GM12874 (cell line): ENCODE measurements at regions not wholly inside any gene's neighbourhood (a gene's known extent, or its start where the extent isn't known, plus 50 kb on each side); places are given as distances from the start of the nearest gene placed in this dataset.

Experiments used
- TF ChIP-seq, protein P1 (sequence below): IDR thresholded peaks from 2 replicates; pipeline ENCODE4 v1.5.1; 2011; ENCODE audit warnings: low read depth, mild to moderate bottlenecking, control low read depth, low read length, moderate library complexity; ENCODE audit not compliant: insufficient read depth

DNA sequence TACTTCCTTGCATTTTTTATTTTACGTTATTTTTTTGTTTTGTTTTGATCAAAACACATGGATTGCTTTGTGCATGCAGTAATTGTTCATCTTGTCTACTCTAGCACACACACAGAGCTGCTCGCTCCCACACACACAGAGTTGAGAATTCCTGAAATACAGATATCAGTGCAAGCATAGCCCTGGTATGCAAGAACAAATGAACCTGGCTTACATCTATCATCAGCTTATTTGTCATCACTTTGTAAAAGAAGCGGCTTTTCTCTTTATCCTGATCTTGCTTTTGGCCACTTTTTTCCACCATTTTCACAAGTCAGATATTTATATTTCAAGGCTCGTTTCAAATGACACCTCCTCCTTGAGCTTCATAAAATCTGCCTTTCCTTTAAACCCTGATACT lies 1435.7 kb downstream of the MAT2B start:
- TF ChIP-seq, protein P1, sequence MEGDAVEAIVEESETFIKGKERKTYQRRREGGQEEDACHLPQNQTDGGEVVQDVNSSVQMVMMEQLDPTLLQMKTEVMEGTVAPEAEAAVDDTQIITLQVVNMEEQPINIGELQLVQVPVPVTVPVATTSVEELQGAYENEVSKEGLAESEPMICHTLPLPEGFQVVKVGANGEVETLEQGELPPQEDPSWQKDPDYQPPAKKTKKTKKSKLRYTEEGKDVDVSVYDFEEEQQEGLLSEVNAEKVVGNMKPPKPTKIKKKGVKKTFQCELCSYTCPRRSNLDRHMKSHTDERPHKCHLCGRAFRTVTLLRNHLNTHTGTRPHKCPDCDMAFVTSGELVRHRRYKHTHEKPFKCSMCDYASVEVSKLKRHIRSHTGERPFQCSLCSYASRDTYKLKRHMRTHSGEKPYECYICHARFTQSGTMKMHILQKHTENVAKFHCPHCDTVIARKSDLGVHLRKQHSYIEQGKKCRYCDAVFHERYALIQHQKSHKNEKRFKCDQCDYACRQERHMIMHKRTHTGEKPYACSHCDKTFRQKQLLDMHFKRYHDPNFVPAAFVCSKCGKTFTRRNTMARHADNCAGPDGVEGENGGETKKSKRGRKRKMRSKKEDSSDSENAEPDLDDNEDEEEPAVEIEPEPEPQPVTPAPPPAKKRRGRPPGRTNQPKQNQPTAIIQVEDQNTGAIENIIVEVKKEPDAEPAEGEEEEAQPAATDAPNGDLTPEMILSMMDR = no peak

DNA sequence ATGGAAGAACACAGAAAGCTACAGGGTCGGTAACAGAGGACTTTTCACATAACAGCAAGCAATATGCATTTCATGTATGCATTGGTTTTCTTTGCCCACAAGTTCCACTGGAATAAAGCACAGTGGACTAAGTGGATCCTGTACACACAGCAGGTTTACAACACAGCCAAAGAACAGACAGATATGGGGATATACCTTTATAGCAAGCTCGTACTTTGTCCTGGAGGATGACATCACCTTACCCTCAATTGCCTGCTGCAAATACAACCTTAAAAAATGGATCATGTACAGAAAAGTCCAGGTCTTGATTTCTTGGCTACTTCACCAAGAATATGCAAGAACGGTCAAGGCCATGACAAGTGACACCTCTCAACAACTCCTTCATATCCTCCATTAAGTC lies 1445.5 kb downstream of the MAT2B start:
- TF ChIP-seq, protein P1 = no peak

DNA sequence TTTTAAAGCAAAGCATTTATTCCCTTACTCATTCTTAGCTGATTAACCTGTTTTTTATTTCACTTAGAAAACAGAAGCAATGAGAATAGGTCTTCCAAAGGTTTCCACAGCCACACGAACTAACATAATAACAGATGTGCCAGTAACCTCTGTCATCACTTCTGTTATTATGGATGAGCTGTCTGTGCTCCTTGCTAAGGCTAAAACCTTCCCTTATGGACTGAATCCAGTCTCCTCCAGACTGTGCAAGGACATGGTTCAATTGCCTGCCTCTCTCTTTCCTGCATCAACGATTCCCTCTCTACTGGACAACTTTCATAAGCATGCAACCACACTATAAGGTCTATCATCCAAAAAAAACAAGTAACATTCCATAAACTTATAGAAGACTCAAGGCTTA lies 1446.2 kb downstream of the MAT2B start:
- TF ChIP-seq, protein P1 = no peak

- TF ChIP-seq, protein P1 = no peak
These were observed 1453.3 kb downstream of the MAT2B start for GRCh38 chr5:164958688-164959087.

- TF ChIP-seq, protein P1 = no peak
These were observed 1454.3 kb downstream of the MAT2B start for GRCh38 chr5:164959761-164960160.

- TF ChIP-seq, protein P1 = no peak
These were observed 1457.0 kb downstream of the MAT2B start for GRCh38 chr5:164962329-164962961.

DNA sequence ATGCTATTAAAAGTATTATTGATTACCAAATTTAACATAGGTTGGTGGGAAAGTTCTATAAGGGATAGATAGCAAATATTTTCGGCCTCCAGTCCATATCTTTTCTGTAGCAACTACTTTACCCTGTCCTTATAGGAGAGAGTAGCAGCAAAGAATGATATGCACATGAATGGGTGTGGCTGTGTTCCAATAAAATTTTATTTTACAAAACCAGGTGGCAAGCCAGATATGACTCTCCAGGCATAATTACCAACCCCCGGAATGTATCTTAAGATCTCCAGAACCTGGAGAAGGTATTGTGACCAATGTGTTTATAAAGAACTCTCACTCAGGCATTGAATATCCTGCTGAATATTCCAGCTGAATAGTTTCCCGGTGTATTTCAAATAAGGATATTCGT lies 1461.2 kb downstream of the MAT2B start:
- TF ChIP-seq, protein P1 = no peak
